Muscle of arm (tissue), 1 donor: ENCODE measurements at regions not wholly inside any gene's neighbourhood (a gene's known extent, or its start where the extent isn't known, plus 50 kb on each side); places are given as distances from the start of the nearest gene placed in this dataset.
"Not testable (repeated sequence)": the region's sequence is repeated elsewhere in the genome, so short reads cannot be mapped to it uniquely, and the experiment has no call there.

Experiments used
- DNase-seq: peaks from one replicate; pipeline ENCODE4 v3.0.0-alpha.2; 2013

- no peak for DNase-seq
Observed at GRCh38 chr11:106495046-106495445, 417.6 kb downstream of the AASDHPPT start.

DNA sequence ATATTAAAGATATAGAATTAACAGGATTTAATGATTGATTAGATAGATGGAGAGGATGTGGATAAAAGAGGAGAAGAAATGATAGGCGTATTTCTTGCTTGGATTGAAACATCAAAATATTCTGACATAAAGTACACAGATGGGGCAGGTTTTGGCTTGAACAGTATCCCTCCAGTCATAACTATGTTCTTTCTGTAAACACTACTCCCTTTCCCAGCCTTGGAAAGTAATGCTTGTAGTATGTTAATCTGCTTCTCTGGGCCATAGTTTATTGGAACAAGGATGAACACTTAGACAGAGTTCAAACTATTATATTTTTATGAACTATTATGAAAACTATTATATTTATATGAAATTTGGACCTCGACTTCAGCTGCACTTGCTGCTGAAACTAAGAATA is 419.2 kb downstream of the AASDHPPT start:
- no peak for DNase-seq

- no peak for DNase-seq
Observed at GRCh38 chr11:106497321-106497720, 419.9 kb downstream of the AASDHPPT start.

GRCh38 chr11:106497822-106498221 is 420.4 kb downstream of the AASDHPPT start:
- no peak for DNase-seq

DNA sequence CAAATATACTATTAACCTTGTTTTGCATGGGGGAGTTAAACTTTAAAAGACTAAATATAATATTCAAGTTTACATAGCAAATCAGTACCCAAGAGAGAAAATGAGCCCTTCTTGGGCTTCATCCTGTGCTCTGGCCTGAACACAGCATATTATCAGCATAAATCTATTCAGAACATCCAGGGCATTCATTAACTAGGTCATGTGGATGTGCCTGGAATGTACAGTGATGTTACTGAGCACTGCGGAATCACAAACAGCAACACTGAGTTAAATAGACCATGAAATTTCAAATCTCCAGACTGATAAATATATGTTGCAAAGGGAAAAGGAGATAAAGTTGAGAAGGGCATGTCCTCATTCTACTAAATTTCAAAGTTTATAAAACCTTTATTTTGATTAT is 426.4 kb downstream of the AASDHPPT start:
- no peak for DNase-seq

DNA sequence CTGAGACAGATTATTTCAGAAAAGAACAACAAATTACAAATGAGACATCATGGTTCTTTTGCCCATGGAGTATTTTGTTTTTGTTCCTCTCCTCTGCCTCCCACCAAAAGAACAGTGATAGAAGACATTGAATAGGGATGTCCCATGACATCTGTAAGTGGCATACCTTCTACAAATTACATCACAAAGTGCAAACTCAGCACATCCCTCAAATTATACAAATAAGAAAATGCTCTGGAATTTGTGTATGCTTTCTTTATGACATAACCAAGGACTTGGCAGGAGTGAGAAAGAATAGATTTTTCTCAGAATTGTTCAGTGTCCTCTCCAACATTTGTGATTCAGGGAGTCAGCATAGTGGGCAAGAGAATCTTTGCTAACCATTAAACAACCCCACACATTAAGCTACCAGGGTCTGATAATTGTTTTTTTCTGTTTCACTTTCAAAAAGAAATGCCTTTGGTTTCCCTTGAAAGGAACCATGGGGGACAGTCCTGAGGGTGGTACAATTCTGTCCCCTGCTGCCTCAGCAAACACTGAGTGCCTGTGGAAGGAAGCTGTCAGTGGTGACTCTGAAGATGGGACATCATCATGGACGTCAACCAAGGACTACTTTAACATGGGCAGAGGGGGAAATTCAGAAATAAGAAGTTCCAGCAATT is 430.3 kb downstream of the AASDHPPT start:
- no peak for DNase-seq

DNA sequence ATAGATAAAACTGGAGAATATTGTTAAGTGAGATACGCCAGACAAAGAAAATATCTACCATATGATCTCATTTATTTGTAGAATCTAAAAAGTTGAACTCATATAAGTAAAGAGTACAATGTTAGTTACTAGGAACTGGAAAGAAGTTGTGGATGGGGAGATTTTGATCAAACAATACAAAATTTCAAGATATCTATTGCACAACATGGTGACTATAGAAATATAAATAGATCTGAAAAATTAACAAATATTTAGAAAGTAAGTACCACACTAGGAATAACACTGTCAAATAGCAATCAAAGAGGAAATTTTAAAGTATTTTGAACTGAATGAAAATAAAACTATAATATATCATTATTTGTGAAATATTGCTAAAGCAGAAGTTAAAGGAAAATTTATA is 437.2 kb downstream of the AASDHPPT start:
- DNase-seq = no peak

DNA sequence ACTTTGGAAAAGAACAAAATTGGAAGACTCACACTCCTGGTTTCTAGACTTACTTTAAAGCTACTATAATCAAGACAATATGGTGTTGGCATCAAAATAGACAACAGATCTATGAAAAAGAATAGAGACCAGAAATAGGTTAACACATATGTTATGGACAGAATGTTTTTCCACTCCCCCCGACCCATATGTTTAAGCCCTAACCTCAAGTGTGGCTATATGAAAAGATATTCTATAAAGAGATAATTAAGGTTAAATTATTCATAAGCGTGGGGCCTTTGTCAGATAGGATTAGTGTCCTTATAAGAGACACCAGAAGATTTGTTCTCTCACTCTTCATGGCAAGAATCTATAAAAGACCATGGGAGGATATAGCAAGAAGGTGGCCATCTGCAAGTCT is 440.0 kb downstream of the AASDHPPT start:
- no peak for DNase-seq

GRCh38 chr11:106520146-106520912 is 442.9 kb downstream of the AASDHPPT start:
- no peak for DNase-seq

DNA sequence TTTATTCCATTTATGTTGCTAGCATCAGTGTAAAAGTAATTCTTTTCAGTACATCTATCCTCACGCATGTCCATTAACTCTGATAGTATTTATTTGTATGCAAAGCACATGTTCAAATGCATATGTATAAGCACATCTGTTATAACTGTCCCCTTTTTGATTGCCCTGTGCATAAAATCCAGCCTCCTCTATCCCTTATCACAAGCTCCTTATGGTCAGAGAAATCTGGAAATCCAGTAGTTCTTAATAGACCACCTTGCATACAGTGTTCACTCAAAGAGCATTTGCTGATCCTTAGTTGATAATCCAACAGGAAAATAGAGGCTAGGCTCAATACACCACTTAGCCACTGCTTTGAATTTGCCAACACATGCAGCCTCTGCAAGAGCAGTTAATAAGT is 443.5 kb downstream of the AASDHPPT start:
- DNase-seq = no peak

DNA sequence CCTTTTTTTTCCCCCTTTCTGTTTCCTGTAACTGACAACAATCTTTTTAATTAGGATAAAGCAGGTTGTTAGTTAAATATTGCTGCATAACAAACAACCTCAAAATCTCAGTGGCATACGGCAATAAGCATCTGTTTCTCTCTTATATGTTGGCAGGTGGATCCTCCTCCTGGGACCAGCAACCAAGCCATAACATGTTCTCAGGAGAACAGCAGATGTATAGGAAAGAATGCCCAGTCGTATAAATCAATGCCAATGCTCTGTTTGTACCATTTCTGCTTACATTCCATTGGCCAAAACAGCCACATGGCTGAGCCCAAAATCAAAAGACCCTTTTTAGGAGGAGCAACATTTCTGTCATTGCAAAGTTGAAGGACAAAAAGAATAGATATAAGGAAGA is 445.7 kb downstream of the AASDHPPT start:
- DNase-seq = no peak

DNA sequence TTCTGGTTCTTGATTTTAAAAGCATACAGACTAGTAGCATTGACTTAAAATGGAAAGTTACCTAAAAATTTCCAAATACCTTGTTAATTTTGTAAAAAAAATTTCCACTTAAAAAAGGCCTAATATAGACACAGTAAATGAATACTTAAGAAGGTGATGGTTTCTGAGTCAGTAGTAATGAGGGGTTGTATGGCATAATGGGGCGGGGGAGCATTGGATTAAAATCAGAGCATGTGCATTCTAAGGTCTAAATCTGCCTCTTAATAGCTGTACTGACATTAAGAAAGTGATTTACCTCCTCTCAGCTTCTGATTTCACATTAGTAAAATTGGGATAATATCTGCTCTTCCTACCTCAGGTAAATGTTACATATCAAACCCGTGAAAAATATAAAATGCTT is 446.5 kb downstream of the AASDHPPT start:
- no peak for DNase-seq

DNA sequence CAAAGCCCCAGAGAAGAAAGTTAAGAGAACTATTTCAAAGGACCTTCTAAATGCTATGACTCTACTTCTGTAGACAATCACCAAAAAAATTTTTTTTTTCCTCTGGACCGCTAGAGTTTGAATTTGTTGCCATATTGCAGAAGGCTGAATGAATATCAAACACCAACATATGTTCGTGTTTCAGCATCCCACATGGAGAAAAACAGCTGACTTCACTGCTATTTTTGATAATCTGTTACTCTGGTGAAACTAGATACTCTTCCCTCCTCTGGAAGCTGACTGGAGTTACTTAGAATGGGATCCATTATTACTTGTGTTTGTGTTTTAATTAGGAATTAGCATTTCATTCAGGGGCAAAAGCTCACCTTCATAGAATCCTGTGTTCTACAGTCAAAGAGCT is 447.0 kb downstream of the AASDHPPT start:
- no peak for DNase-seq

DNA sequence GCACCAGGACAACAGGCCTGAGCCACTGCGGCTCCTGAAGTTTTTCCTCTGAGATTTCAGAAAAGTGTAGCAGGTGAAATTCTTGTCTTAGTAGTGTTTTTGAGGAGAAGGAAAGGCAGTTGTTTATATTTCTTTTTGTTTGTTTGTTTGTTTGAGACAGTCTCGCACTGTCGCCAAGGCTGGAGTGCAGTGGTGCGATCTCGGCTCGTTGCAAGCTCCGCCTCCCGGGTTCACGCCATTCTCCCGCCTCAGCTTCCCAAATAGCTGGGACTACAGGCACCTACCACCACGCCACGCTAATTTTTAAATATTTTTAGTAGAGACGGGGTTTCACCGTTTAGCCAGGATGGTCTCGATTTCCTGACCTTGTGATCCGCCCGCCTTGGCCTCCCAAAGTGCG is 454.2 kb downstream of the AASDHPPT start:
- not testable (repeated sequence) for DNase-seq

GRCh38 chr11:106533046-106533445 is 455.6 kb downstream of the AASDHPPT start:
- no peak for DNase-seq

DNA sequence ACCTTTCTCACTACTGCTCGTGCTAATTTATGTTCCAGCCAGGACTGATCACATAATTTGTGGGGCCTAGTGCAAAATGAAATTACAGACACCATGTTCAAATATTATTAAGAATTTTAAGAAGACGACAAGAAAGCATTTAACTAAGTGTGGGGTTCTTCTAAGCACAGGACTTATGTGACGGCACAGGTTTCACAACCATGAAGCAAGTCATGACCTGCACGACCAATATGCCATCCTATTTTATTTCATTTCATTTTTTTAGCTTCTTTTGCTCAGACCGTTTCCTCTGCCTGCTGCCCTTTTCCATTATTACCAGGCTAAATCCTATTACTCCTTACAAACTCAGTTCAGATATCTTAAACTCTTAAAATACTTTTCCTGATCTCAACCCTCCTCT is 462.5 kb downstream of the AASDHPPT start:
- no peak for DNase-seq

DNA sequence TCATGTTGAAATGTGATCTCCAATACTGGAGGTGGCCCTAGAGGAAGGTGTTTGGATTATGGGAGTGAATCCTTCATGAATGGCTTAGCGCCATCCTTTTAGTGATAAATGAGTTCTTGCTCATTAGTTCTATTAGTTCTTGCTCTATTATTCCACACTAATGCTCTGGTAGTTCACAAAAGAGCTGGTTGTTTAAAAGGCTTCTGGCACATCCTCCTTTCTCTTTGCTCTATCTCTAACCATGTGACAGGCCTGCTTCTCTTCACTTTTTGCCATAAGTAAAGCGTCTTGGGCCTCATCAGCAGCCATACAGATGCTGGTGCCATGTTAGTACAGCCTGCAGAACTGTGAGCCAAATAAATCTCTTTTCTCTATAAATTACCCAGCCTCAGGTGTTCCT is 469.9 kb downstream of the GUCY1A2 start:
- no peak for DNase-seq

GRCh38 chr11:106551744-106552673 is 466.3 kb downstream of the GUCY1A2 start:
- no peak for DNase-seq

DNA sequence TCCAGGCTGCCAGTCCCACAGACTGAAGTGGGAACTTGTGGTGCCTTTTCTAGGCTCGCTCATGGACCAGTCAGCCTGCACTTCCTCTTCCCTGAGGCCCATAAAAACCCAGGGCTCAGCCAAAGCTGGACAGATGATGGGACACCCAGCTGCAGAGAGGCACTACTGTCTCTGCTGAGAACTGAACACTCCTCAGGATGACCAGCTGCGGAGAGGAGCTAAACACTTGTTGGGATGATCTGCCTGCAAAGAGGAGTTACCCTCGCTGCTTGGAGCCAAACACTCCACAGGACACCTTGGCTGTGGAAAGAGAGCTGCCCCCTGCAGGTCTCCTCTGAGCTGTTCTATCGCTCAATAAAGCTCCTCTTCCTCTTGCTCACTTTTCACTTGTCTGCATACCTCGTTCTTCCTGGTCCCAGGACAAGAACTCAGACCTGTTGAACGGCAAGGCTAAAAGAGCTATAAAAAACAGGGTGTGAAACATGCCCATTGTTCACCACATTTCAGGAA is 465.5 kb downstream of the GUCY1A2 start:
- DNase-seq = no peak

DNA sequence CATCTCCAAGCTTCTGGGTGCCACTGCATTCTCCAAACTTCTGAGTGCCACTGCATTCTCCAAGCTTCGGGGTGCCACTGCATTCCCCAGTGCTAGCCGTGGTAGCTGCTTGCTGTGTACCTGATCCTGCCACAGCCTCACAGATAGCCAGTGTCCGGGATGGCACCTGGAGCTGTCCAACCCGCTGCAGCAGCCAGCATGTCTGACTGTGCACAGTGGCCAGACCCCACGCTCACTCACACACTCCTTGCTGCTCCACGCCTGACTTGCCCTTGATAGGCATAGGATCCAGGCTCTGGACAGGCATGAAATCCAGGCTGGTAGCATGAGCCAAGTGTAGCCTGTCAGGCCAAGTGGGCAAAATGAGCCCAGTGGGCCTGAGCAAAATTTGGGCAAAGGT is 465.0 kb downstream of the GUCY1A2 start:
- no peak for DNase-seq

DNA sequence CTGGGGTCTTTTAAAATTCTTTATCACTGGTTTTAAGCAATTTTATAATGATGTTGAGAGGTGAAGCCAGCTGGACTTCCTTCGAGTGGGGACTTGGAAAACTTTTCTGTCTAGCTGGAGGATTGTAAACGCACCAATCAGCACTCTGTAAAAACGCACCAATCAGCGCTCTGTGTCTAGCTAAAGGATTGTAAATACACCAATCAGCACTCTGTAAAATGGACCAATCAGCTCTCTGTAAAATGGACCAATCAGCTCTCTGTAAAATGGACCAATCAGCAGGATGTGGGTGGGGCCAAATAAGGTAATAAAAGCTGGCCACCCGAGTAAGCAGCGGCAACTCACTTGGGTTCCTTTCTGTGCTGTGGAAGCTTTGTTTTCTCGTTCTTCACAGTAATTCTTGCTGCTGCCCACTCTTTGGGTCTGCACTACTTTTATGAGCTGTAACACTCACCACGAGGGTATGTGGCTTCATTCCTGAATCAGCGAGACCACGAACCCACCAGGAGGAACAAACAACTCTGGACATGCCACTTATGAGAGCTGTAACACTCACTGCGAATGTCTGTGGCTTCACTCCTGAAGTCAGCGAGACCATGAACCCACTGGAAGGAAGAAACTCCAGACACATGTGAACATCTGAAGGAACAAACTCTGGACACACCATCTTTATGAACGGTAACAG is 462.6 kb downstream of the GUCY1A2 start:
- not testable (repeated sequence) for DNase-seq

DNA sequence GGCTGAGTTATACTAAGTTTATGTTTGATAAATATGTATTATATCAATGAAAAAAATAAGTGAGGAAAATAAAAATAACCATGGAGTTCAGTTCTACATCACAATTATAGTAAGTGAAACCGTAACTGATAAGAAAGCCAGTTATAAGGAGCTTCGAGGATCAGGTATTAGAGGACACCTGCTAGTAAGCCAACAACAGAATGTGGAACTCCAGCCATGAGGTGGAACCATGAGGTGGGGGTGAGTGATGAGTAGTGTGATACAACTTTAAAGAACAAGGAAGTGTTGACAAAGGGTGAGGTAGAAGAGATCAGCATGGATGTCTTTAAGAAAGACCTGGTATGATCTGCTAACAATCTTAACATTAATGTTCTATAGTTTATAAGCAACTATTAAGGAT is 452.9 kb downstream of the GUCY1A2 start:
- DNase-seq = no peak
